ENCODE measurements at regions not wholly inside any gene's neighbourhood (a gene's known extent, or its start where the extent isn't known, plus 50 kb on each side); places are given as distances from the start of the nearest gene placed in this dataset.

DNA sequence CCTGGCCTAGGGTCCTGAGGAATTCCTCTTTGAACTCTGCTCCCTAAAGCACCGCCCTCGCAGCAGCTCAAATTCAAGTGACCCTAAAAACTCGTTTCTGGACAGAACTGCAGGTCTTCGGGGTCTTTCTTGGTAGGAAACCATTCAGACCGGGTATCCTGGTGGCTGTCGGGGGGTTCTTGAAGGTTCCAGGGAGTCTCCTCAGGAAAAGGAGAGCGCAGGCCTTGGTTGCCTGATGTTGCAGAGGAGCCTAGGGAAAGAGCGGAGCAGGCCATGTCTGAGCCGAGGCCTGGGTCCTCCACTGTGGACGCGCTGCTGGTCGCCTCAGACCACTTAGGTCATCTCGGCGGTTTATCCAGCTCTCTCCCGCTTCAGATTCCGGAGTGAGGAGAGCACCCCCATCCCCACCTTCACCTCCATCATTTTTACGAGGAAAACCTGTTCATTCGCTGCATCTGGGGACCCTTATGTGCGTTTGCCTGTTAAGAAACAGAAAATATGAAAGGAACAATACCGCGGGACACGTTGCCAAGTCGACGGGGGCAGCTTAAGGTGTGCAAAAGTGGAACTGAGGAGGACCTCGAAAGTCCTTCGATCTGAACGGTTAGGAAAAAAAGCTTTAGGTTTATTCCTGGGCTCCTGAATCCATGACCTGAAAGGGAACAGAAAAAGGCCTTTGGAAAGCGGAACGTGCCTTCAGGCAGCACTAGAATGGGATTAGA is 299.4 kb downstream of the PARP8 start:
- ChIA-PET POLR2A (no interaction called here), CTCF (no interaction called here)
- Histone ChIP-seq H3K27ac (ENCODE audit: insufficient read depth in 1 of 2, low read depth in 1 of 2, low read length in 2 of 2, poor library complexity in 1 of 2, severe bottlenecking in 2 of 2) (no peak overlapping the region), H3K4me1 (ENCODE audit: control extremely low read depth in 1 of 4, control insufficient read depth in 4 of 4, insufficient read depth in 4 of 4, low read length in 3 of 4) (peaks cover 4 to 40% (median 21%) of the 10 kb centered on the region in 4 experiments), H3K4me3 (ENCODE audit: control insufficient read depth in 1 of 7, extremely low read depth in 1 of 7, insufficient read depth in 4 of 7, low read depth in 2 of 7, low read length in 6 of 7) (peak overlapping the region in 1 of 7 experiments; percentile 5), H3K36me3 (ENCODE audit: control insufficient read depth in 4 of 4, insufficient read depth in 4 of 4, low read length in 3 of 4) (no peaks in the 10 kb centered on the region), H3K9me3 (ENCODE audit: control extremely low read depth in 1 of 5, control insufficient read depth in 4 of 5, insufficient read depth in 2 of 5, low read depth in 1 of 5, low read length in 4 of 5) (peaks cover 0 to 2% (median 0%) of the 10 kb centered on the region in 5 experiments), H3K27me3 (replicated peaks in 2 of 5; ENCODE audit: control insufficient read depth in 4 of 5, insufficient read depth in 5 of 5, low read length in 4 of 5) (peaks cover 46 to 90% (median 56%) of the 10 kb centered on the region in 5 experiments)
- peak in 1 of 3 donors; percentile 24 for DNase-seq
- 11% methylated on average over 24 of the region's 29 CpGs for WGBS (ENCODE audit: insufficient coverage)

DNA sequence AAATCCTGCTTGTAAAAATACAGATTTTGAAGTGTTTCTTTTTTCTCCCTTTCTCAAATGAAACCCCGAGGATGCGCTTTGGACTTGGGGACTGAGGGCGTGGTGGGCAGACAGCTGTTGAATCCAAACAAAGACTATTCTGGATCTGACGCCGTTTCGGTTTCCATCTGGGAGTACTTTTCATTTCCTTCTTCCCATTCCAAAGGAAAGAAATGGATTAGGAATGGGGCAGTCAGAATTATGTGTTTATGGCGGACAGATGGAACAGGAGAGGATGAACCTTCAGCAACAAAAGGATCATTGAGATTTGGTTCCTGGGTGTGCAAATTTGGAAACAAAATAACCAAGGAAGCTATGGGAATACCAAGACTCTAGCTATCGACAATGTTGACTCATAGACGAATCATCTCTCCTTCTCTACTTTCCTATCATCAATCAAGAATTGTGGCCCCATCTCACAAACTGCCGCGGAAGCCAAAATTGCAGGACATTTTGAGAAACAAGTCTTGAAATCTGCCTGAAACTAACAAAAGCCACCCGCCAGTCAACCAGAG is 300.6 kb downstream of the PARP8 start:
- WGBS (ENCODE audit: insufficient coverage): 4% methylated on average over 11 of the region's 12 CpGs
- H3K36me3 ChIP-seq (ENCODE audit: control insufficient read depth in 4 of 4, insufficient read depth in 4 of 4, low read length in 3 of 4): no peaks in the 10 kb centered on the region
- POLR2A ChIA-PET: no interaction called here
- DNase-seq: peak in 1 of 3 donors; percentile 33
- CTCF ChIA-PET: interaction anchor here (1.6 to 1.7 kb wide), 2 partner anchors 8 to 11 kb away, joined by 3 to 5 read pairs; no protein-coding TSS in a partner anchor
- no peak overlapping the region for H3K27ac ChIP-seq (ENCODE audit: insufficient read depth in 1 of 2, low read depth in 1 of 2, low read length in 2 of 2, poor library complexity in 1 of 2, severe bottlenecking in 2 of 2)
- peak overlapping the region in 4 of 7 experiments; percentile 51 to 78 (median 70) for H3K4me3 ChIP-seq (ENCODE audit: control insufficient read depth in 1 of 7, extremely low read depth in 1 of 7, insufficient read depth in 4 of 7, low read depth in 2 of 7, low read length in 6 of 7)
- H3K27me3 ChIP-seq (replicated peaks in 2 of 5; ENCODE audit: control insufficient read depth in 4 of 5, insufficient read depth in 5 of 5, low read length in 4 of 5): peaks cover 43 to 93% (median 62%) of the 10 kb centered on the region in 5 experiments
- peaks cover 4 to 40% (median 21%) of the 10 kb centered on the region in 4 experiments for H3K4me1 ChIP-seq (ENCODE audit: control extremely low read depth in 1 of 4, control insufficient read depth in 4 of 4, insufficient read depth in 4 of 4, low read length in 3 of 4)
- H3K9me3 ChIP-seq (ENCODE audit: control extremely low read depth in 1 of 5, control insufficient read depth in 4 of 5, insufficient read depth in 2 of 5, low read depth in 1 of 5, low read length in 4 of 5): peaks cover 0 to 2% (median 0%) of the 10 kb centered on the region in 5 experiments

DNA sequence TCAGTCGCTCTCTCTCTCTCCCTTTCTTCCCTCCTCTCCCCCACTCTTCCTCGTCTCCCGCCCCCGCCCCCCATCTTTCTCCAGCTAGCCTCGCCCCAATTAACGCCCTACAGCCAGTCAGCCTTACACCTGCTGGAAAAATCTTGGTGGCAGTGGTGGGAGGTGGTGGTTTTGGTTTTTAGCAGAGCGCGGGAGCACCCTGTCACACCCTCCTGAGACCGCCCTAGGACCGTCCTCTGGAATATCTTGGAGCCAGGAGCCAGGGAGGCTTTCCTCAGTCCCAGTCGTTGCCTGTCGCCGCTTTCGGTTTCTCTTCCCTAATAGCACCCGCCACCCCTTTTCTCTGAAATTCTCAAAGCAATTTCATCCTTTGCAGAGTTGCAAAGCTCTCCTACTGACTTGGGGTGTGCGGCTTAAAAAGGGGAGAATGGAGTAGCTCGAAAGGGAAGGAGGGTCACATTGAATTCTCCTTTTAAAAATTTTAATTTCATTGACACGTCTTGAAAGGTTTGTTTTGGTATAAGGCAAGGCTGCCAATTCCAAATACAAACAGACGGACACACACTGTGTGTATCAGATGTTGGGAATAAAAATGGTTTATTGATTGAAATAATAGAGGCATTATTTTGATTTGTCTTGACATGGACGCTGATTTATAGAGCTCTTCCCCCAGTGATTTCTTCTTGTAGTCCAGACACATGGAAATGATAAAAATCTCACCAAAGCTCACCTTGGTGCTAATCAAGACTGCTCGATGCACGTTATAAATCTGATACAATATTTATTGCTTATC is 301.3 kb downstream of the PARP8 start:
- peak; percentile 40 to 74 (median 64) for DNase-seq
- Histone ChIP-seq H3K9me3 (ENCODE audit: control extremely low read depth in 1 of 5, control insufficient read depth in 4 of 5, insufficient read depth in 2 of 5, low read depth in 1 of 5, low read length in 4 of 5) (peaks cover 0 to 2% (median 0%) of the 10 kb centered on the region in 5 experiments), H3K4me1 (ENCODE audit: control extremely low read depth in 1 of 4, control insufficient read depth in 4 of 4, insufficient read depth in 4 of 4, low read length in 3 of 4) (peaks cover 4 to 40% (median 21%) of the 10 kb centered on the region in 4 experiments), H3K27ac (ENCODE audit: insufficient read depth in 1 of 2, low read depth in 1 of 2, low read length in 2 of 2, poor library complexity in 1 of 2, severe bottlenecking in 2 of 2) (no peak overlapping the region), H3K36me3 (ENCODE audit: control insufficient read depth in 4 of 4, insufficient read depth in 4 of 4, low read length in 3 of 4) (no peaks in the 10 kb centered on the region), H3K27me3 (replicated peaks in 2 of 5; ENCODE audit: control insufficient read depth in 4 of 5, insufficient read depth in 5 of 5, low read length in 4 of 5) (peaks cover 40 to 90% (median 62%) of the 10 kb centered on the region in 5 experiments), H3K4me3 (ENCODE audit: control insufficient read depth in 1 of 7, extremely low read depth in 1 of 7, insufficient read depth in 4 of 7, low read depth in 2 of 7, low read length in 6 of 7) (peak overlapping the region in 5 of 7 experiments; percentile 51 to 78 (median 63))
- 4% methylated on average over 9 of the region's 22 CpGs for WGBS (ENCODE audit: insufficient coverage)
- POLR2A ChIA-PET: no interaction called here
- CTCF ChIA-PET: interaction anchor here (1.6 to 1.7 kb wide), 2 partner anchors 9 to 12 kb away, joined by 3 to 5 read pairs; no protein-coding TSS in a partner anchor

DNA sequence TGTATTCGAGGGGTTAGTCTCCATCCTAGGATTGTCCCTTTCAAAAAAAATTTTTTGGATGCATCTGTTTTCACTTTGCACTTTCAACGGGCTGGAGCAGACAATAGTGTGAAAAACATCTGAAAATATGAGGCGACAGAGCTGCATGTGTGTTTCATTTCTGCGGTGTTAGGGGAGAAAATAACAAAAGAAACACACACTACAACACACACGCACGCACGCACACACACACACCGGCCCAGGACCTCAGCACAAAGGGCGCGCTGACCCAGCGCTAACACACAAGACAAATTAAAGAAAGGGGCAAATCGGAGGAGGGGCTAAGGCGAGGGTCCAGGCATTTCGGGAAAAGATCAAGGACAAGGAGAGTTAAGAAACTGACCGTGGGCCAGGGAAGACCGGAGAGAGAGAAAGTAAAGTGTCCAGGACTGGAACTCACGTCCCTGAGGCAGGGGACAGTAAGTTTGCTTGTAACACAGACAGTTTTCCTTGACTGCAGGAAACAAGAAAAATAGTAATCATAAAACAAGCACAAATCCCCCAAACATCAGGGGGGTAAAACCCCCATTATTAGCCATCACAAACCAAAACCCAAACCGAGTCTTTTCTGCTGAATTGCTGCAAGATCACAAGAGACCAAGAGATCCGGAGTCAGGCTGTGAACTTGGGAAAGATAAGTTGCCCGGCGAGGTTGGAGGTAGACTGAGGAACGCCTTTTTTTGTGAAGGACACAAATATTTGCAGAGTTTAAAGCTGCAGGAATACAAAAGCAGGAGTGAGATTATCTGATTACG is 302.1 kb downstream of the PARP8 start:
- peaks cover 0 to 2% (median 0%) of the 10 kb centered on the region in 5 experiments for H3K9me3 ChIP-seq (ENCODE audit: control extremely low read depth in 1 of 5, control insufficient read depth in 4 of 5, insufficient read depth in 2 of 5, low read depth in 1 of 5, low read length in 4 of 5)
- H3K4me3 ChIP-seq (ENCODE audit: control insufficient read depth in 1 of 7, extremely low read depth in 1 of 7, insufficient read depth in 4 of 7, low read depth in 2 of 7, low read length in 6 of 7): peak overlapping the region in 1 of 7 experiments; percentile 11
- H3K27me3 ChIP-seq (replicated peaks in 2 of 5; ENCODE audit: control insufficient read depth in 4 of 5, insufficient read depth in 5 of 5, low read length in 4 of 5): peaks cover 45 to 82% (median 55%) of the 10 kb centered on the region in 5 experiments
- peak in 1 of 3 donors; percentile 14 for DNase-seq
- WGBS (ENCODE audit: insufficient coverage): 12% methylated on average over 19 of the region's 23 CpGs
- POLR2A ChIA-PET: no interaction called here
- no peak overlapping the region for H3K27ac ChIP-seq (ENCODE audit: insufficient read depth in 1 of 2, low read depth in 1 of 2, low read length in 2 of 2, poor library complexity in 1 of 2, severe bottlenecking in 2 of 2)
- peaks cover 4 to 34% (median 14%) of the 10 kb centered on the region in 4 experiments for H3K4me1 ChIP-seq (ENCODE audit: control extremely low read depth in 1 of 4, control insufficient read depth in 4 of 4, insufficient read depth in 4 of 4, low read length in 3 of 4)
- CTCF ChIA-PET: interaction anchor here (1.6 to 1.7 kb wide), 2 partner anchors 10 to 13 kb away, joined by 3 to 5 read pairs; no protein-coding TSS in a partner anchor
- no peaks in the 10 kb centered on the region for H3K36me3 ChIP-seq (ENCODE audit: control insufficient read depth in 4 of 4, insufficient read depth in 4 of 4, low read length in 3 of 4)

DNA sequence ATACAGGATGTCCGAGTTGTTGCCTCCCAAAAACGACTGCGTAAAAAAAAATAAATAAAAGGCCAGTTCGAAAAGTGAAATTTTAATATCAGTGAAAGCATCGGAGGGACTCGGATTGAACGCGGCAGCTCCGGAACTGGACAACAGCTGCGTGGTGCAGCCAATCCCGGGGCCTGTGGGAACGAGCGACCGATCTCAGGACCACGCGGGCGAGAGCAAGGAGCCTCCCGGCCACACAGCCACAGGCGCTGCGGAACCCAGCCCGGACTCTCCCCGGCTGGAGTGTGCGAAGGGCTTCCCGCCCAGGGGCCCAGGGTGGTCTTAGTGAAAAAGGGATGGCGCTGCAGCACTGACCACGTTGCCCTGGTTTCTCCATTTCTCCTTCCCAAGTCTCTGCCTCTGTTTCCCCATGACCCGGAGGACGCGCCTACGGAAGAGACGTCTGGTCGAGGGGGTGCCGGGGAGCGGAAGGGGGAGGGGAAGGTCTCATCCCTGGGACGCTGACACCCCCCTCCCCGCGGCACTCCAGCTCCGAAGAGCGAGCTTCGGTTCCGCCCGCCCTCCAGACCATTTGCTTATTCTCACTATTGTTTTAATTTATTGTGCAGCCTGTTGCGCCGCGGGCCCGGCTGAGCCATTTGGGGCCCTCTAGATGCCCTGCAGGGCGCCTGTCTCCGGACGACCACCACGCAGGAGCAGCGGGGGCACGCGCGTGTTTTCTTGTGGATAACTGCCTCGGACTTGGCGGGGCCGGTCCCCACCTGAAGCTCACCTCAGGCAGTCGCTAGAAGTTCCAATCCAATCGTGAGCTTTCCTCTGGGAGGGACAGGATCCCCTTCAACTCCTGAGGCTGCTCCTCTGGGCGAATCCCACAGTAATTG is 303.0 kb downstream of the PARP8 start:
- no peaks in the 10 kb centered on the region for H3K36me3 ChIP-seq (ENCODE audit: control insufficient read depth in 4 of 4, insufficient read depth in 4 of 4, low read length in 3 of 4)
- peaks cover 0 to 29% (median 11%) of the 10 kb centered on the region in 4 experiments for H3K4me1 ChIP-seq (ENCODE audit: control extremely low read depth in 1 of 4, control insufficient read depth in 4 of 4, insufficient read depth in 4 of 4, low read length in 3 of 4)
- peaks cover 0 to 2% (median 0%) of the 10 kb centered on the region in 5 experiments for H3K9me3 ChIP-seq (ENCODE audit: control extremely low read depth in 1 of 5, control insufficient read depth in 4 of 5, insufficient read depth in 2 of 5, low read depth in 1 of 5, low read length in 4 of 5)
- DNase-seq: peak in 1 of 3 donors; percentile 8
- H3K4me3 ChIP-seq (ENCODE audit: control insufficient read depth in 1 of 7, extremely low read depth in 1 of 7, insufficient read depth in 4 of 7, low read depth in 2 of 7, low read length in 6 of 7): peak overlapping the region in 4 of 7 experiments; percentile 19 to 44 (median 28)
- H3K27ac ChIP-seq (ENCODE audit: insufficient read depth in 1 of 2, low read depth in 1 of 2, low read length in 2 of 2, poor library complexity in 1 of 2, severe bottlenecking in 2 of 2): no peak overlapping the region
- POLR2A ChIA-PET: no interaction called here
- CTCF ChIA-PET: interaction anchor here (2.4 kb wide), 1 partner anchor 12 kb away, joined by 6 read pairs; no protein-coding TSS in a partner anchor
- peaks cover 44 to 78% (median 50%) of the 10 kb centered on the region in 5 experiments for H3K27me3 ChIP-seq (replicated peaks in 2 of 5; ENCODE audit: control insufficient read depth in 4 of 5, insufficient read depth in 5 of 5, low read length in 4 of 5)
- 1% methylated on average over 58 of the region's 60 CpGs for WGBS (ENCODE audit: insufficient coverage)

DNA sequence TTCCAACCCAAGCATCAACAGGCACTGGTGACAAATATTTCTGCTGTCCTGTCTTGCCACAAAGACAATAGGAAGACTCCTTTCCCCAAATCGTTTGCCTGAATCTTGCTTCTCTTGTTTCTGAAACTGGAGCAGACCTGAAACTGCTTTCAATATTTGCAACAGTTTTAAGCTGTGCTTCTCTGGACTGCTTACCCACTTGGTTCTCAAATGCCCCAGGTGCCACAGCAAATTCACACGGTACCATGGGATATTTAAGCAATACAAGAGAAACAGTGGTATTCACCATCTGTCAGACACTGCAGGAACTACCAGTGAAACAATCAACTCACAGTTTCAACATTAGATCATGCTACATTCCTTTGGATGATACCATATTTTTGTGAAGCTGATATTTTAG is 309.4 kb downstream of the PARP8 start:
- ChIA-PET POLR2A (no interaction called here), CTCF (no interaction called here)
- no peak overlapping the region for H3K27ac ChIP-seq (ENCODE audit: insufficient read depth in 1 of 2, low read depth in 1 of 2, low read length in 2 of 2, poor library complexity in 1 of 2, severe bottlenecking in 2 of 2)
- H3K36me3 ChIP-seq (ENCODE audit: control insufficient read depth in 4 of 4, insufficient read depth in 4 of 4, low read length in 3 of 4): no peaks in the 10 kb centered on the region
- DNase-seq: no peak
- H3K27me3 ChIP-seq (replicated peaks in 2 of 5; ENCODE audit: control insufficient read depth in 4 of 5, insufficient read depth in 5 of 5, low read length in 4 of 5): peaks cover 5 to 43% (median 17%) of the 10 kb centered on the region in 5 experiments
- H3K4me1 ChIP-seq (ENCODE audit: control extremely low read depth in 1 of 4, control insufficient read depth in 4 of 4, insufficient read depth in 4 of 4, low read length in 3 of 4): no peaks in the 10 kb centered on the region
- no peak overlapping the region for H3K4me3 ChIP-seq (ENCODE audit: control insufficient read depth in 1 of 7, extremely low read depth in 1 of 7, insufficient read depth in 4 of 7, low read depth in 2 of 7, low read length in 6 of 7)
- no peaks in the 10 kb centered on the region for H3K9me3 ChIP-seq (ENCODE audit: control extremely low read depth in 1 of 5, control insufficient read depth in 4 of 5, insufficient read depth in 2 of 5, low read depth in 1 of 5, low read length in 4 of 5)
- WGBS (ENCODE audit: insufficient coverage): 67% methylated on average over 1 of the region's 2 CpGs
